Left forelimb (tissue), 1 donor: ENCODE measurements at regions not wholly inside any gene's neighbourhood (a gene's known extent, or its start where the extent isn't known, plus 50 kb on each side); places are given as distances from the start of the nearest gene placed in this dataset.

Experiments used
- DNase-seq: peaks from one replicate; pipeline ENCODE4 v3.0.0-alpha.2; 2018; ENCODE audit warnings: low spot score

DNA sequence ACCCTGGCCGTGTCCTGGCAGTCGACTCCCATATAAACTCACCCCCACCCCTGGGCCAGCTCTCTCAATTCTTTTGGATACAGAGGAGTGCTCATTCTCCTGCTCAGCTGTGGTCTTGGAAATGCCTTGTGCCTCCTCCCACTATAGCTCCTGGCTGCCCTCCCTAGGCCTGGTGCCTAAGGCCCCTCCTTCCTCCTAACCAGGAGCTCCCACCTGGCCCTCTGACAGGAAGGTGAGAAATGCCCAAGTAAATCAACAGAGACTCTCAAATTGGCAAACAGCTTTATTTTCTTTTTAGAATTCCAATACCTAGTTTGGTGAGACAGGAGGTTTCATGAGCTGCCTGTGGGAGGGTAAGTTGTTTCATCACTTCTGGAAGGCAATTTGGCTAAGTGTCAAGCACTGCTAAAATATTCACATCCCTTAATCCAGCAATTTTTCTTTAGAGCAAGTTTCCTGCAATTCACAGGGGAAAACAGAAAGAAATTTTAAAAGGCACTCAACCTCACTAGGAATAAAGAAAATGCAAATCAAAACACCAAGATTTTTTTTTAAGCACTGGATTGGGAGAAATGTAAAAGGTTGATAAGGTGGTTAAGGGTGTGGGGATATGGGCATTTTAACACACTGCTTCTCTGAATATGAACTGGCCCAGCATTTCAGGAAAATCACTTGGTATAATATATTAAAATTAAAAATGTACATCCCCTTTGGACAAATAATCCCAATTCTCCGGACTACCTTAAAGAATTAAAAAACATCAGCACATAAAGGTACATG lies 209.7 kb upstream of the ARHGAP20 start:
- DNase-seq = no peak

DNA sequence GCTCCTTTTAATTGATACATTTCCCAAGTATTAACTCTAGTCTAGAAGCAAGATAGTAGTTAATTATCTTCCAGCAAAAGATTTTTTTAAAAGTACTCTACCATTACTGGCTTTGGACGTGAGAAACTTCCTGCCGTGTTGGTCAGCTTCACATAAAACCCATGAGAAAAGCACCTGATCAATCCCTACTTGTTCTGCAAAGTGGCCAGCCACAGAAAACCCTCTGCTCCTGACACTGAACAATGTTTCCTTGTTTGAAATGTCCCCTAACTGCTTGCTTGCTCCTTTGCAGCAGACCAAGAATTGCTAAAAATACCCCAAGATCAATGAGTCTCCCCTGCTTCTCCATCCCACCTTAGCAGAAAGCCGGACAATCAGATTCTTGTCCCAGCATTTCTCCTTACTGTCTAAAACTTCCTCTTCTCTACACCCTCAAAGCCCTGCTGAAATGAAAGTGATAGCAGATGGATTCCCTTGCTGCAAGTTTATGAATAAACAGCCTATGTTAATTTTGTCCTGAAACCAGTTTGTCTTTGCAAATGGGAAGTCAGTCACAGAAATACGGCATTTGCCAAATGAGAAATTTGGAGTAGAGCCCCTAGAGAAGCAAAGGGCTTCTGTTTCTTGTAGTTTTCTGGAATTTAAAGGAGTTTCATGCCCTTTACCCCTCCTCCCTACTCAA lies 207.1 kb upstream of the ARHGAP20 start:
- DNase-seq = no peak

DNA sequence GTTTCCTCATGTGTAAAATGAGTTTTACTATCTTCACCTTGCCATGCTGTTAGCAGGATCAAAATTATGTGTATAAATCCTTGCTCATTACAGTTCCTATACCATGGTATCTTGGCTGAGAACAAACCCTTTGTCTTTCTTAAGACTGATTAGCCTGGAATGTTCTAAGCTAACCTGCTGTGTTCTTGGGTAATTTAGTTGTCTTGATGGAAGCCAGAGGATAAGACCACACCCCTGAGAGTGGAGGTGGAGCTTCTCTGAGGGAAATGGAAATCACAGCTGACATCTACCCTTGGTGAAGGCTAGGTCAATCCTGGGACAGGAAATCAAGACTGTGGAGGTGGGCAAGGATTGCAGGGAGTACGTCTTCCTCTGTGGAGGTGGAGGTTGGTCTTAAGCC lies 206.1 kb upstream of the ARHGAP20 start:
- no peak for DNase-seq

DNA sequence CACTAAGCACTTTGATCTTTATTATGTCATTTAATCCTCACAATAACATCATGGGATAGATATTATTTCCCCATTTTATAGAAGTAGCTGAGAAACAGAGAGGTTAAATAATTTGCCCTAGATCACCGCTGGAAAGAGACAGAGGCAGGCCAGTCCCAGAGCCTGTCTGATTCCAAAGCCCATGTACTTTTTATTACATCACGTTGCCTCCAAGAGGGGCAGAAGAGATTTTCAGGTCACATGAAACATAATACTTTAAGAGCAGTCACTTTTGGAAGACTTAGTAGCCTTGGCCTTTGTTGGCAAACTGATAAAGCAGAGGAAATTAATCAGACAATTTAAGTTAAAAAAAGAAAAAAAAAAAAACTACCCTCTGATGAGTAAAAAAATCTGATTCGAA lies 200.2 kb upstream of the ARHGAP20 start:
- no peak for DNase-seq

DNA sequence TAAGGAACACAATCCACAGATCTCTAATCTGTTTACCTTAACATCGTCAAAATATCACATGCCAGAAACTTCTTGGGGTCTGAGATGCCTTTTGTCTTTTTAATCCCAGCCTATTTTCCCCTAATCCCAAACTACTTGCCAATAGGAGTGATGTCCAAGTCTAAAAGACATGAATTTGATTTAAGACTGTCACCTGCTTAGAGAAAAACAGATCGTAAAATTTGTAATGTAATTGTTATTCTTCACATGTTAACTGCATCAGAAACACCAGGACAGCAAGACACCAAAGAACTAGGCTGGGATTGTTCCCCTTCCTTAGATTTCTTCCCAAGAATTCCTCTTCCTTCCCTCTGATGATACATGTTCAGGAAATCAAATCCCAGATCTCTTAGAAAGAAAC lies 198.1 kb upstream of the ARHGAP20 start:
- DNase-seq = no peak

DNA sequence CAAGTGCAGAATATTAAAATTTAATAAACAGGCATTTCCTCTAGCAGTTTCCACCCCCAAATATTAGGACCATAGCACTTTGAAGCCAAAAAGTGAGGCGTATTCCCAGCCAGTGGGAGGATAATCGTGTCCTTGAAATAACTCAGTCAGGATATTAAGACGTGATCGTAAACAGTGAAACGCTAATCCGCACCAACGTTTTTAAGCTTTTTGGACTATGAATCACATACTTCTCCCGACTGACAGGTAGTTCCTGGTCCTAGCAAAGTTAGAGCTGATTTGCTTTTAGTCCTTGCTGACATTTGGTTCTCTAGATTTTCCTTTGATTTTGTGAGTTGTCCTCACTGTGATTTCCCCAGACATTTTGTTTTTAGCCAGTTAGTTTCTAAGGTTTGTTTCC lies 197.1 kb upstream of the ARHGAP20 start:
- no peak for DNase-seq

DNA sequence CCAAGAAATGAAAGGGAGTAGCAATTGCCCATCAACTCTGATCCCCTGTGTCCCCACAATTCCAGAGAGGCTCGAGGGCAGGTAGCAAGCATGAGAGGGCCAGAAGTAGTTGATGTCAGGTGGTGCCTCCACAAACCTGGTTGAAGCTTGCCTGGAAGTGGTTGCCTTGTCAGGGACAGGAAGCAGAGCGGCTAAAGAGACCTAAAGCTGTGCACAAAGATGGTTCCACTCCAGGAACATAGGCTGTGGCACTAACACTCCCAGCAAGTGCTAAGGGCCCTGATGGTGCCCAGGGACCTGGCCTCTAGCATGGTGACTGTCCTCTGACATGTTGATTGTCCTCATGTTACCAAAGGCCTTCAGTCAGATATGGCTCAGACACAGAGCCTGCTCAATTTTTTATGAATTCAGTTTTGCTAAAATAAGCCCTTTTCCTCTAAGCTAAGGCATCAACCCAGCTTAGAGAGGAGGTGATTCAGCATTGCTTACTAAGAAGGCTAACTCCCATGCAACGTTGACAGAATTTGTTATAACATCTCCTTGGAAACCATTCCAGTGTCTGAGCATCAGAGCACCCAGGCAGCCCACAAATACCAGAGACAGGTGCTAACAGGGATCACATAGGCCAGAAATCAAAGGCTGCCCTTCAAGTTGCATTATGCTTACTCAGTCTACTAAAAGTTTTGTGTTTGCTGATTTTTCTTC lies 196.3 kb upstream of the ARHGAP20 start:
- no peak for DNase-seq

DNA sequence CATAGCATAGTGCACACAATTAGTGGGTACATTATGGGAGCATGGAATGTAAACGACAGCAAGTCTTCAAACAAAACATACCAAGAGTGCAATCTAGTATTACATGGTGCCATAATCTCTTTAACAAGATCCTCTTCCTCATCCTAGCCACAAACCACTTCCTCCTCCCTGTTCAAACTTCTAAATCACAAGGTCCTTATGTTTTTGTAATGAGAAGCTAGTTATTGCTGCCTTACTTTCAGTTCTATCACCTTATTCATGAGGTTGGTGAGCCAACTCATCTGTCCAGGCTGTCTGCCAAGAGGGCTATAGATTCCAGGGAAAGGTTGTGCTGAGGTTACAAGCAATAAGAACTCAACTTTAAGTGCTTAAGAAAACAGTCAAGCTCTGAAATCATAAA lies 195.4 kb upstream of the ARHGAP20 start:
- no peak for DNase-seq

DNA sequence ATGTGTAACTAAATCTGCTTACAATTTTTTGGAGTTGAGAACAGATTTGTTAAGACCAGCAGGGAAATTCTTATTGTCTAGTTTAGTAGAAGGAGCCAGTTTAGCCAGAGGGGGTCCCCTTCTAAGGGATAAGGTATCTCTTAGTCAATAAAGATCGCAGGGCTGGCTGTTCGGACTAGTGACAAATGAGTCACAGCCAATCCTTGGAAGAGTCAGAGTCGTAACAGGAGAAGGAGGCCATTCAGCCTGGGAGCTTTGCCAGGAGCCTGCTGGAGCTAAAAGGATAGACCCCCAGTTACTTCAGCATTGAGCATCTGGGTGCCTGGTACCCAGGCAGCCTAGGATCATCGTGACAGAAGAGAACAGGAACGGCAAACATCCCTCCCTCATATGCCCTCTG lies 191.6 kb upstream of the ARHGAP20 start:
- DNase-seq = no peak

DNA sequence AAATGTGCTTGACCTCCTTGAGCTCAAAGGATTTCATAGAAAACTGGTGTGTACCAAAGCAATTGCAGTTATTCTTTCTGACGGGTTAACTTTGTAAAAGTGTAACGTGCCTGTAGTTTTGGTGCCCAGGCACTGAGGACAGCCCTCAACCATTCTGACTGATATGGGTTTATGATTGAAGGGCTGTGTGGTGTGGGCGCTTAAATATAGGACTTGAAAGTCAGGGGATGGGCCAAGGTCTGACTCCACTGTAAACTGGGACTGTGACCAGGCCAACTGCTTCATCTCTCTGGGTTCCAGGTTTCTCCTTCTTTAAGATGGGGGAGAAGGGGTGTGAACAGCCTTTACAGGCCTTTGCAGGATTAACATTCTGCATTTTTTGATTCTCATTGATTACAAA lies 191.1 kb upstream of the ARHGAP20 start:
- no peak for DNase-seq

DNA sequence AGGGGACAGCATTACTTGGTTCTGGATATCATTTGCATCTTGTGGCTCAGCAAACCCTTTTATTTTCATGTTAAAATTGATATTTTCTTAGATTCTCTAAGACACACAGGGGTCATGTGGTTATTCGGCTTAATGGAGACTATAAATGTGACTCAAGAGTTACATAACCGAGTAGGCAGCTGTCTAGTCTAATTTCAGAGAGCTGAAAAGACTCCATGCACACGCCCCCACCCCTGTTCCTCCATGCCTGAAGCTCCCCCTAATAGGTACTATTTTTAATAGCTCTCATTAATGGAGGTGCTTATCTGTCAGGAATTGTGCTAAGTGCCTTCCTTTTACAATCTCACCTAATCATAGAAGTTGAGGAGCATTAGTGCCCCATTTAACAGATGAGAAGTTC lies 189.2 kb upstream of the ARHGAP20 start:
- DNase-seq = no peak

DNA sequence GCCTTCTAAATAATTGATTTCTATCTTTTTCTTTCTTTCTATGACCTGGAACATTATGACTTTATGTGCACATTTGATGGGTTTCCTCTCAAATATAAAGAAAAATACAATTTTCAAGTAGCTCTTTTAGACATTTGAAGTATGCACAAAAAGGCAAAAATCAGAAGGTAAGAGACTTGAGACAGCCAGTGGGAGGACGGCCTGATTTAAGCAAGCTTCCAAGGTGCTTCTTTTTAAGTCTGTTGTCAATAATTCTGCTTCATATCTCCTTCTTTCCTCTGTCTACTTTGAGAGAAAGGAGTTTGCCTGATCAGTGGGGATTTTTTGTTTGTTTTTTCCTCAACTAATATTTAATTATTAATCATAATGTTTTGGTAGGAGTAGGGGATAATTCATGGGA lies 188.2 kb upstream of the ARHGAP20 start:
- DNase-seq = no peak

DNA sequence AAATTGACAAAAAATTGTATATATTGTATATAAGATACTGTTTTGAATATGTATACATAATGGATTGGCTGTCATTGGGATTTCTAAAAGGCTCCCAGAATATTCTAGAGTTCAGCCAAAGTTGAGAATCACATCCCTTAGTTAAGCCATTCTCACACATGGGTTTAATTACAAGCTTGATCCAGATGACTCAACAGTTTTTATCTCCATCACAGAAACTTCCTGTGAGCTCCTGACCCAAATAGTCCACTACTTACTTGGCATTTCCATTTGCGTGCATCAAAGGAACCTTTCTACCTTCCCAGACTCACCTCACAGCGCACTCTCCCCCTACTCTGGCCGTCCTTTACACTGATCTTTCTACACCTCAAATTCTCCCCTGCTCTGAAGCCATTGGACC lies 184.8 kb upstream of the ARHGAP20 start:
- DNase-seq = no peak

DNA sequence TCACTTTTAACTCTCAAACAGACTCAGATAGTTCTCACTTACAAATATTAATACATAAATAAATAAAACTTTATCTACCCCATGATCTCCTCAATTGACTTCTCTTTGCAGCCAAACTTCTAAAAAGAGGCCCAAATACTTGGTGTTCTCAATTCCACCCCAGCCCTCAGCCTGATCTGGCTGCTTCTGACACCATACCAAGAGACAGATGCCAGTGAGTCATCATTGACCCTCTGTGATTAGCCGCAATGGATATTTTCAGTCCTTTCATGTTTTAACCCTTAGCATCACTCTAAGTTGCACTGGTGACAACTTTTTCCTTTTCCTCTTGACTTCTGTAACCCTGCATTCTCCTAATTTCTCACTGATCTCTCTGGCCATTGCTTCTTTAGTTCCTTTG lies 184.1 kb upstream of the ARHGAP20 start:
- DNase-seq = no peak

DNA sequence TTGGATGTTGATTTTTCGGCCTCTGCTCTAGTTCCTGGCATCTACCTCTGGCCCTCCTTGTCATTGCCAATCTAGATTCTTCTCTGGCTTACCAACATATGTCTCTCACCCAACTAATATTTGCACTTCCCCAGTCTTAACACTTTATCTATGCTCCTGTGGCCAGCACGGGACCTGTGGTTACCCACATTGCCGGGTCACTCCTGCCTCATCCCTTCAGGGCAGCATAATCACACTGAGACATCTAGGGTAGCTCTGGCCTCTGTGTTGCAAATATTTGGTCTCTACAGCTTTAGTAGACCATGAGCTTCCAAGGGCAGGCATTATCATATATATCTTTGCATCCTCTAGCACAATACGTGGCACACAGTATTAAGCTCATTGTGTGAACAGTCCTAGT lies 182.0 kb upstream of the ARHGAP20 start:
- no peak for DNase-seq

DNA sequence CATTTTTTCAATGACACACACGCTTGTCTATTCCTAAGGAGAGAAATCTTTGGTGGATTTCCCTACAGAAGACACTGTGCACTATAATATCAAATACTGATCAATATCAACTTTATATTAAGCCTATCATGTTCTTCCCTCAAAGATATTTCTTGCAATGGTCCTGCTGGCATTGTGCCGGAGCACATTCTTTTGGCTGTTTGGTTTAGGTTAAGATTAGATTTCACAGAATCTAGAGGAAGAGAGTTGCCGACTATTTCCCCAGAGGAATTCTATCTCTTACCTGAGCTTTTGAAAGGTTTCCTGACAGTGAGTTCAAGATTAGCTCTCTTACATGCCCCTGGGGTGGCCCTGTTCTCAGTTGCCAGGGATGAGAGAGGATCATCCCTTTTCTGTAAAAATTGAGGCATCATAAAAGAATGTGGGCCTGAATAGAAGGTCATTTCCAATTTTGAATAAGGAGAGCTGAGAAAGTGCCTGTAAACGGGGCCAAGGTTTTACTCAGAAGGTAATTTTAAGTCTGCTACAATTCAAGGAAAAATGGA lies 180.6 kb upstream of the ARHGAP20 start:
- DNase-seq = no peak

DNA sequence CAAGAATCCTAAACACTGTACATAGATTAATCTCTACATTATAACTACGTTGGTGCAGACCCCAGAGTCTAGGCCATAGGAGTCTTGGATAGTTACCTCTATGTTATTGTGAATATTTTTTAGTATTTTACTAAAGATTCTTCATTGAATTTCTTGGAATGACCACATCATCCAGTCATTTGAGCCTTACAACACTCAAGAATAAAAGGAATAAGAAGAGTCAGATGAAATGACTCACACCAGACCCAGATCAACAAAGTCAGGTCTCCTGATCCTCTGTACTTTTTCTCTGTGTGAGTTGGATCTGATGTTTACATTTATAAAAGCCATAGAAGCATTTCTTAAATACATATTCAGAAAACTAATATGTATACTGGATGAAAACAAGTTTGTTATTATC lies 179.2 kb upstream of the ARHGAP20 start:
- no peak for DNase-seq

DNA sequence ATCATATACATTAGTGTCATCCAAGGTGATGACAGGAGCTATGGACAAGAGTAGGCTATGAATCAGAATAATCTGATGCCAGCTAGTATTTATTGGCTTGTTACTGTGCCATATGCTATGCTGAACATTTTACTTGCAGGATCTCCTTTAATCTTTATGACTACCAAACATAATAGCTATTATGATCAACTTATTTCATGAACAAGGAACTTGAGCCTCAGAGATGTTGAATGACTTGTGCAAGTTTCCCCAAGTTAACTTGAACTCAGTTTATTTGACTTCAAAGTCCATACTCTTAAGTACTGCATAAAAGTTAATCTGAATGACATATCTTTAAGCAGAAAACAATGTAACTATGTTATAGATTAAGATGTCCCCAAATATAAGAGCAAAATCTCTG lies 178.8 kb upstream of the ARHGAP20 start:
- no peak for DNase-seq

DNA sequence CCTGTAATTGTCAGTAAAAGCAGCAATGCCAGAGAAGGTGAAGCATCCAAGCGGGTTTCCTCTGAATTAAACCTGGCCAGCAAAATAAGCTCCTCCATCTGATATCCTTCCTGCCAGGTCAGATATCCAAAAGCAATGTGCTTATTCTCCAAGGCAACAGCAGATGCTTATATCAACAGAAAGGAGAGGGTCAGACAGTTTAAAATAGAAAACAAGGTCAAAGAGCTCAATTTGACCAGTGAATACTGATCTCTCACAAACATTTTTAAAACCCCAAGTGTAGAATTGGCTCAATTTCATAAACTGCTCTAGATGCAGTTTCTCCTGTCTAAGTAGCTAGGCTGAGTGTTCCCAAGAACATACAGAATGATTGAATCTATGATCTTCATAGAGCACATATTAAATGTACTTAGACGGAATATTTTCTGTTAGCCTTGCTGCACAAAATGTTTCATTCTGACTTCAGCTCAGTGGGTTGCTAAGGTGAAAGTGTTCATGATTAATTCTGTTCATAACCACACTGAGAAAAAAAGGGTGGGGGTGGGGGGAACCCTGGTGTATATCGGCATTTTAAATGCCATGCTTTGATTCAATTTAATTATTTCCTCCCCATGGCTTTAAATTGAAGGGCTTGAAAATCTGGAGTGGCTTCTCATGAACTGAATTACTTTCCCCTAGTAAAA lies 174.2 kb upstream of the ARHGAP20 start:
- no peak for DNase-seq

DNA sequence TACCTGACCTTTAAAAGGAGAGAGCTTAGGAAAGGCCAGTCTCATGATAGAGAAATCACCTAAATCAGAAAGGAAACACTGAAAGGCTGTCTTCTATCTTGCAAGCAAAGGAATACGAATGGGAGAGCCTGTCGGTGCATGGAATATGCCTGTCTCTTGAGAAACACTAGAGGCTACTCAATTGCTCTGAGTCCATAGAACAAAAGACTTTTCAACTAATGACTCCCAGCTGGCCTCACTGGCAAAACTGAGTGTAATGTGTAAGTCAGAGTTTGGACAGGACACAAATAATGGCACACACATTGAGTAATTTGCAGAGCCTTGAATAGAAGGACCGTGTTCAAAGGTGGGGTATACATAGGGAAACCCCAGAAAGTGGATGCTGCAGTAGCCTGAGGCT lies 171.0 kb upstream of the ARHGAP20 start:
- no peak for DNase-seq

DNA sequence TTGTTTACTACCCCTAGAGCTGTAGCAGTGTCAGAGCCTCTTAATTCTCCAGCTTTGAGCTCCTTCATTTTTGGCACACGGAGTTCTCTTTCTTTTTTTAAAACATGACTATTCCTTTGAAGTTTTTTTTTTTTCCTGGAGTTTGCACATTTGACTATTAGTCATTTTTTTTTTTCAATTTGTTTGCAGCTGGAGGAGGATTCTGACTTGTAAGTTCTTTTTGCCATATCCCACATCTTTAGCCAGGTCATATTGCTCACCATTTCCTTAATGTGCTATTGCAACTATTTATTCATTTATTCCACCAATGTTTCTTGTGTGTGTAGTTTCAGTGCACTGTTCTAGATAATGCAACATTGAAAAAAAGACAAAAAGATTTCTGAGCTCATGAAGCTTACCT lies 166.3 kb upstream of the ARHGAP20 start:
- DNase-seq = no peak

DNA sequence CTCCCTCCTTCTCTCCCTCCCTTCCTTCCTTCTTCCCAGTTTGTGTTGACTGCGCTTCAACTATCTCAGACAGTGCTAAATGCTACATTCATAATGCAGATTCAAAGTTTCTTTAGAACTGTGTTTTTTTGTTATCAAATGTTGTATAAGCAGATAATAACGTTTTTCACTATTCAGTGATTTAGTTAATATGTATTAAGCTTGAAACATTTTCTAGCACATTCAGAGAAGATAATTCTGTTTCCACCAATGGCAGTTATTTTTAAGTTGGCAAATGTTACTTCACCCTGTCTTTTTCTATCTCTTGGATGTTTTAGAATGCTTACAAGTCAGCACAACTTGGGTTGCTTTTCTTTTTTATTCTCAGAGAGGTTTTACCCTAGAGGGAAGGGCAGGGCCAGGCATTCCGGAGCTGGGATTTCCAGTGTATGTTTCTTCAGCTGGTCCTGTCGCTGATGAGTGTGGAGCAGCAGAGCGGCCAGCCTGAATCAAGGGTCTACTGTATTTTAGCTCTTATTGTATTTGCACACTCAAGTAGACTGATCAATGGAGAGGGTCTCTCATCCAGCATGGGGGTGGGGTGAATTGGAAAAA lies 162.3 kb upstream of the ARHGAP20 start:
- DNase-seq = no peak
